Naive thymus-derived CD4-positive, alpha-beta T cell (primary cell): ENCODE measurements at regions not wholly inside any gene's neighbourhood (a gene's known extent, or its start where the extent isn't known, plus 50 kb on each side); places are given as distances from the start of the nearest gene placed in this dataset.

Source experiments
- ATAC-seq: fragments of 150-1000 bp; cut with Tn5 transposase; 2 replicates; pipeline ENCODE4 v1.10.0; 2021; ENCODE audit warnings: mild to moderate bottlenecking, moderate library complexity
- CTCF ChIA-PET: fragments of 350-600 bp; sonication (Branson Sonifier 250); formaldehyde crosslinking; loops from one replicate; lab custom pipeline; 2021; ENCODE audit warnings: antibody characterized with exemption; lab: Charles Lee
- POLR2A ChIA-PET: fragments of 350-600 bp; sonication (Branson Sonifier 250); formaldehyde crosslinking; loops from one replicate; lab custom pipeline; 2021; ENCODE audit warnings: antibody characterized with exemption, inconsistent platforms; lab: Charles Lee
- DNase-seq, 9 donors: peaks; one replicate each; pipeline versions ENCODE4 v3.0.0 to v3.0.0-alpha.2; 2020 to 2022; ENCODE audit warnings: mixed read lengths in 1 of 9
- H3K27ac ChIP-seq: one replicate; pipeline ENCODE4 v1.7.0; 2013; ENCODE audit warnings: mild to moderate bottlenecking, low read depth, low read length, moderate library complexity
- H3K27me3 ChIP-seq, 2 donors: one replicate each; pipeline ENCODE4 v1.7.0; 2013; ENCODE audit warnings: low read length in 2 of 2, mild to moderate bottlenecking in 2 of 2, moderate library complexity in 2 of 2; ENCODE audit not compliant: control insufficient read depth in 2 of 2, insufficient read depth in 2 of 2
- H3K36me3 ChIP-seq, 3 experiments: 1 replicate in 2 of 3; 2 replicates in 1 of 3; pipeline ENCODE4 v1.7.0; 2013; ENCODE audit warnings: low read length in 3 of 3, mild to moderate bottlenecking in 3 of 3, moderate library complexity in 1 of 3; ENCODE audit not compliant: insufficient read depth in 3 of 3, control insufficient read depth in 2 of 3
- H3K4me1 ChIP-seq, 2 donors: one replicate each; pipeline ENCODE4 v1.7.0; 2013; ENCODE audit warnings: low read length in 2 of 2, mild to moderate bottlenecking in 2 of 2, moderate library complexity in 1 of 2; ENCODE audit not compliant: control insufficient read depth in 2 of 2, insufficient read depth in 2 of 2
- H3K4me3 ChIP-seq: 2 replicates; pipeline ENCODE4 v1.7.0; 2013; ENCODE audit warnings: mild to moderate bottlenecking, low read length
- H3K9me3 ChIP-seq, 3 experiments: 1 replicate in 2 of 3; 2 replicates in 1 of 3; pipeline ENCODE4 v1.7.0; 2013; ENCODE audit warnings: low read length in 3 of 3; ENCODE audit not compliant: control insufficient read depth in 2 of 3
- H3K27ac Mint-ChIP-seq, 9 donors: one replicate each; pipeline ENCODE4 v1.8.0; 2020 to 2022; ENCODE audit warnings: mixed read lengths in 9 of 9, mild to moderate bottlenecking in 8 of 9, moderate library complexity in 5 of 9, inconsistent platforms in 2 of 9
- H3K27me3 Mint-ChIP-seq, 5 donors: one replicate each; pipeline ENCODE4 v1.8.0; 2021 to 2022; ENCODE audit warnings: mixed read lengths in 5 of 5, mild to moderate bottlenecking in 1 of 5
- H3K36me3 Mint-ChIP-seq, 5 donors: one replicate each; pipeline ENCODE4 v1.8.0; 2020 to 2022; ENCODE audit warnings: mixed read lengths in 5 of 5, mild to moderate bottlenecking in 3 of 5, inconsistent platforms in 1 of 5
- H3K4me1 Mint-ChIP-seq, 7 donors: one replicate each; pipeline ENCODE4 v1.8.0; 2020 to 2022; ENCODE audit warnings: mixed read lengths in 7 of 7, mild to moderate bottlenecking in 3 of 7, inconsistent platforms in 1 of 7
- H3K4me3 Mint-ChIP-seq, 10 donors: one replicate each; pipeline ENCODE4 v1.8.0; 2020 to 2022; ENCODE audit warnings: mild to moderate bottlenecking in 10 of 10, mixed read lengths in 10 of 10, moderate library complexity in 6 of 10, inconsistent platforms in 2 of 10
- H3K9me3 Mint-ChIP-seq, 11 donors: one replicate each; pipeline ENCODE4 v1.8.0; 2020 to 2022; ENCODE audit warnings: mixed read lengths in 11 of 11, mild to moderate bottlenecking in 4 of 11, inconsistent platforms in 1 of 11, moderate library complexity in 1 of 11
- intact Hi-C, 2 donors: fragments of 100-400 bp; cut with micrococcal nuclease; formaldehyde crosslinking; loops; one replicate each; pipeline ENCODE4 v1.15.1; 2023

GRCh38 chr2:35409762-35410161 lies 945.8 kb upstream of the CRIM1 start:
- H3K4me1 Mint-ChIP-seq, result no peaks in the 10 kb centered on the region
- no peaks in the 10 kb centered on the region for H3K4me1 ChIP-seq
- H3K36me3 Mint-ChIP-seq, result no peaks in the 10 kb centered on the region
- no peaks in the 10 kb centered on the region for H3K36me3 ChIP-seq
- H3K9me3 ChIP-seq, result no peaks in the 10 kb centered on the region
- H3K27ac ChIP-seq, result no peak overlapping the region
- no peak overlapping the region for H3K4me3 ChIP-seq
- intact Hi-C loops, result loop anchor here (1.0 to 5.0 kb wide), 2 partner anchors 1313 to 1737 kb away; no protein-coding TSS in a partner anchor
- POLR2A ChIA-PET, result no interaction called here
- no peaks in the 10 kb centered on the region for H3K27me3 ChIP-seq
- ATAC-seq, result no peak
- H3K9me3 Mint-ChIP-seq, result peaks cover 0 to 3% (median 0%) of the 10 kb centered on the region in 11 donors
- H3K4me3 Mint-ChIP-seq, result no peak overlapping the region
- H3K27ac Mint-ChIP-seq, result no peak overlapping the region
- peaks cover 0 to 5% (median 0%) of the 10 kb centered on the region in 5 donors for H3K27me3 Mint-ChIP-seq
- CTCF ChIA-PET, result no interaction called here
- DNase-seq, result no peak

GRCh38 chr2:35408320-35408719 lies 947.3 kb upstream of the CRIM1 start:
- Mint-ChIP-seq H3K36me3 (no peaks in the 10 kb centered on the region), H3K27me3 (peaks cover 0 to 5% (median 0%) of the 10 kb centered on the region in 5 donors), H3K4me3 (no peak overlapping the region), H3K27ac (no peak overlapping the region), H3K9me3 (peaks cover 0 to 3% (median 0%) of the 10 kb centered on the region in 11 donors), H3K4me1 (no peaks in the 10 kb centered on the region)
- no peaks in the 10 kb centered on the region for H3K4me1 ChIP-seq
- ChIA-PET CTCF (no interaction called here), POLR2A (no interaction called here)
- intact Hi-C loops, result no loop called here
- ATAC-seq (no peak), DNase-seq (no peak)
- no peaks in the 10 kb centered on the region for H3K9me3 ChIP-seq
- no peak overlapping the region for H3K27ac ChIP-seq
- H3K36me3 ChIP-seq, result no peaks in the 10 kb centered on the region
- no peak overlapping the region for H3K4me3 ChIP-seq
- no peaks in the 10 kb centered on the region for H3K27me3 ChIP-seq

GRCh38 chr2:35391736-35392442 lies 963.7 kb upstream of the CRIM1 start:
- Histone ChIP-seq H3K9me3 (no peaks in the 10 kb centered on the region), H3K4me3 (no peak overlapping the region), H3K27ac (no peak overlapping the region), H3K27me3 (no peaks in the 10 kb centered on the region), H3K36me3 (no peaks in the 10 kb centered on the region), H3K4me1 (no peaks in the 10 kb centered on the region)
- peaks cover 0 to 4% (median 0%) of the 10 kb centered on the region in 5 donors for H3K36me3 Mint-ChIP-seq
- intact Hi-C loops, result no loop called here
- ATAC-seq (no peak), DNase-seq (no peak)
- no peak overlapping the region for H3K27ac Mint-ChIP-seq
- H3K4me1 Mint-ChIP-seq, result no peaks in the 10 kb centered on the region
- ChIA-PET POLR2A (no interaction called here), CTCF (no interaction called here)
- H3K4me3 Mint-ChIP-seq, result no peak overlapping the region
- H3K9me3 Mint-ChIP-seq, result peaks cover 0 to 6% (median 0%) of the 10 kb centered on the region in 11 donors
- no peaks in the 10 kb centered on the region for H3K27me3 Mint-ChIP-seq

GRCh38 chr2:35378791-35379190 lies 976.8 kb upstream of the CRIM1 start:
- no peaks in the 10 kb centered on the region for H3K36me3 Mint-ChIP-seq
- POLR2A ChIA-PET, result no interaction called here

GRCh38 chr2:35374845-35375244 lies 980.7 kb upstream of the CRIM1 start:
- no peaks in the 10 kb centered on the region for H3K36me3 ChIP-seq
- CTCF ChIA-PET, result no interaction called here
- intact Hi-C loops, result no loop called here
- ATAC-seq, result no peak
- Mint-ChIP-seq H3K27ac (no peak overlapping the region), H3K4me3 (no peak overlapping the region), H3K9me3 (peaks cover 0 to 4% (median 2%) of the 10 kb centered on the region in 11 donors), H3K27me3 (no peaks in the 10 kb centered on the region), H3K4me1 (no peaks in the 10 kb centered on the region), H3K36me3 (no peaks in the 10 kb centered on the region)
- H3K9me3 ChIP-seq, result no peaks in the 10 kb centered on the region
- no peaks in the 10 kb centered on the region for H3K27me3 ChIP-seq
- H3K4me1 ChIP-seq, result no peaks in the 10 kb centered on the region
- POLR2A ChIA-PET, result no interaction called here
- no peak for DNase-seq
- H3K4me3 ChIP-seq, result no peak overlapping the region
- no peak overlapping the region for H3K27ac ChIP-seq

More at GRCh38 chr2:35378791-35379190, 976.8 kb upstream of the CRIM1 start:
- Mint-ChIP-seq H3K27ac (no peak overlapping the region), H3K4me1 (no peaks in the 10 kb centered on the region), H3K4me3 (no peak overlapping the region), H3K9me3 (peaks cover 0 to 4% (median 0%) of the 10 kb centered on the region in 11 donors), H3K27me3 (no peaks in the 10 kb centered on the region)
- Histone ChIP-seq H3K9me3 (no peaks in the 10 kb centered on the region), H3K4me1 (no peaks in the 10 kb centered on the region), H3K36me3 (no peaks in the 10 kb centered on the region), H3K4me3 (no peak overlapping the region), H3K27ac (no peak overlapping the region), H3K27me3 (no peaks in the 10 kb centered on the region)
- intact Hi-C loops, result no loop called here
- no peak for DNase-seq
- ATAC-seq, result no peak
- CTCF ChIA-PET, result no interaction called here

GRCh38 chr2:35365859-35366258 lies 989.7 kb upstream of the CRIM1 start:
- intact Hi-C loops, result no loop called here
- no peaks in the 10 kb centered on the region for H3K27me3 ChIP-seq
- H3K4me3 ChIP-seq, result no peak overlapping the region
- no peaks in the 10 kb centered on the region for H3K36me3 ChIP-seq
- H3K27ac Mint-ChIP-seq, result no peak overlapping the region
- DNase-seq, result no peak
- no peaks in the 10 kb centered on the region for H3K4me1 Mint-ChIP-seq
- no peaks in the 10 kb centered on the region for H3K9me3 ChIP-seq
- H3K4me1 ChIP-seq, result no peaks in the 10 kb centered on the region
- H3K4me3 Mint-ChIP-seq, result no peak overlapping the region
- H3K9me3 Mint-ChIP-seq, result peaks cover 0 to 4% (median 2%) of the 10 kb centered on the region in 11 donors
- H3K36me3 Mint-ChIP-seq, result no peaks in the 10 kb centered on the region
- POLR2A ChIA-PET, result no interaction called here
- no peaks in the 10 kb centered on the region for H3K27me3 Mint-ChIP-seq
- no peak overlapping the region for H3K27ac ChIP-seq
- CTCF ChIA-PET, result no interaction called here
- no peak for ATAC-seq

GRCh38 chr2:35356332-35356731 lies 999.2 kb upstream of the CRIM1 start:
- ChIA-PET CTCF (no interaction called here), POLR2A (no interaction called here)
- Mint-ChIP-seq H3K27ac (no peak overlapping the region), H3K4me1 (no peaks in the 10 kb centered on the region), H3K27me3 (no peaks in the 10 kb centered on the region), H3K4me3 (no peak overlapping the region), H3K9me3 (peaks cover 0 to 10% (median 2%) of the 10 kb centered on the region in 11 donors), H3K36me3 (no peaks in the 10 kb centered on the region)
- Histone ChIP-seq H3K4me3 (no peak overlapping the region), H3K4me1 (no peaks in the 10 kb centered on the region), H3K9me3 (no peaks in the 10 kb centered on the region), H3K27me3 (no peaks in the 10 kb centered on the region), H3K36me3 (no peaks in the 10 kb centered on the region), H3K27ac (no peak overlapping the region)
- intact Hi-C loops, result no loop called here
- DNase-seq (no peak), ATAC-seq (no peak)
